T-helper 1 cell treated with Interleukin-12 subunit alpha and Interleukin-12 subunit beta and Interleukin-4 antibody, amounts not matched to agents 30 μg/mL and 1 μg/mL, for 36 hours (primary cell): ENCODE measurements at regions not wholly inside any gene's neighbourhood (a gene's known extent, or its start where the extent isn't known, plus 50 kb on each side); places are given as distances from the start of the nearest gene placed in this dataset.
"Not testable (repeated sequence)": the region's sequence is repeated elsewhere in the genome, so short reads cannot be mapped to it uniquely, and the experiment has no call there.

ENCODE experiments used
- H3K27ac Mint-ChIP-seq: one replicate; pipeline ENCODE4 v1.8.0; 2021; ENCODE audit warnings: mild to moderate bottlenecking, mixed read lengths
- H3K27me3 Mint-ChIP-seq: one replicate; pipeline ENCODE4 v1.8.0; 2021; ENCODE audit warnings: low read depth, mixed read lengths
- H3K36me3 Mint-ChIP-seq: one replicate; pipeline ENCODE4 v1.8.0; 2021; ENCODE audit warnings: low read depth, mixed read lengths
- H3K4me1 Mint-ChIP-seq: one replicate; pipeline ENCODE4 v1.8.0; 2021; ENCODE audit warnings: low read depth, mixed read lengths
- H3K4me3 Mint-ChIP-seq: one replicate; pipeline ENCODE4 v1.8.0; 2021; ENCODE audit warnings: mild to moderate bottlenecking, moderate library complexity, mixed read lengths
- H3K9me3 Mint-ChIP-seq: one replicate; pipeline ENCODE4 v1.8.0; 2021; ENCODE audit warnings: mixed read lengths

- Mint-ChIP-seq H3K9me3 (no peaks in the 10 kb centered on the region), H3K36me3 (no peaks in the 10 kb centered on the region), H3K27me3 (peaks cover 16% of the 10 kb centered on the region), H3K4me1 (no peaks in the 10 kb centered on the region), H3K4me3 (no peak overlapping the region), H3K27ac (no peak overlapping the region)
Measured at GRCh38 chr22:44650806-44651205, 51.2 kb upstream of the PRR5 start.

DNA sequence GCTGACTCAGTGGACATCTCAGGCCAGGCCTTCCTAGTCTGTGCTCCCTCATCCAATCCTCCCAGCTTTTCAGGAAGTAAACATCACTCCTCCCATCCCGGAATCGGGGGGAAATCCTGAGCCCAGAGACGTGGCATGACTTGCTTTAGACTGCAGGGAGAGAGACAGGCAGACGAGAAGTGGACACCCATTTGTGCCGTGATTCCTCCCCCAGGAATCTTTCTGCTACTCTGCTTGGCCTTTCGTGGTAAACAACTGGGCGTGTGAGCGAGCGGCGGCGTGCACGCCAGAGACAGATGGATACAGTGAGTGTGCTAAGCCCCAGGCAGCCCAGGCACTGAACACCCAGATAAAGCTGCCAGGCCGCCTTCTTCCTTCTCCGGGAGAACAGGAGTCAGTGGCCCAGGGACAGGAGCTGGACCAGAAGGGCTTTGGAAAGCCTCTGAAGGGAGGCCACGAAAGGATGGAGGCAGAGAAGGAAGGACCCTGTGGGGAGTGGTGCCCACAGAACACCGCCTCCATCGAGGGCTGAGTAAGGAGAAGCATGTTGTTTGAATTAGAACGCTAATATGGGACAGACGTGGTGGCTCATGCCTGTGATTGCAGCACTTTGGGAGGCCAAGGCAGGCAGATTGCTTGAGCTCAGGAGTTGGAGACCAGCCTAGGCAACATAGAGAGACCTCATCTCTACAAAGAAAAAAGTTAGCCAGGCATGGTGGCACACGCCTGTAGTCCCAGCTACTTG is 53.0 kb upstream of the PRR5 start:
- H3K4me3 Mint-ChIP-seq = no peak overlapping the region
- H3K27ac Mint-ChIP-seq = no peak overlapping the region
- peaks cover 26% of the 10 kb centered on the region for H3K27me3 Mint-ChIP-seq
- H3K36me3 Mint-ChIP-seq = no peaks in the 10 kb centered on the region
- no peaks in the 10 kb centered on the region for H3K9me3 Mint-ChIP-seq
- H3K4me1 Mint-ChIP-seq = no peaks in the 10 kb centered on the region

- H3K27me3 Mint-ChIP-seq = peaks cover 26% of the 10 kb centered on the region
- no peaks in the 10 kb centered on the region for H3K4me1 Mint-ChIP-seq
- H3K27ac Mint-ChIP-seq = no peak overlapping the region
- H3K9me3 Mint-ChIP-seq = no peaks in the 10 kb centered on the region
- no peak overlapping the region for H3K4me3 Mint-ChIP-seq
- H3K36me3 Mint-ChIP-seq = no peaks in the 10 kb centered on the region
Measured at GRCh38 chr22:44648085-44648820, 53.8 kb upstream of the PRR5 start.

- Mint-ChIP-seq H3K4me1 (no peaks in the 10 kb centered on the region), H3K27ac (no peak overlapping the region)
Measured at GRCh38 chr22:44647141-44647540, 54.9 kb upstream of the PRR5 start.

GRCh38 chr22:44646668-44647067 is 55.3 kb upstream of the PRR5 start:
- H3K4me3 Mint-ChIP-seq = no peak overlapping the region
- H3K9me3 Mint-ChIP-seq = no peaks in the 10 kb centered on the region
- H3K27ac Mint-ChIP-seq = no peak overlapping the region
- H3K36me3 Mint-ChIP-seq = no peaks in the 10 kb centered on the region
- H3K4me1 Mint-ChIP-seq = no peaks in the 10 kb centered on the region
- peaks cover 26% of the 10 kb centered on the region for H3K27me3 Mint-ChIP-seq

More at GRCh38 chr22:44647141-44647540, 54.9 kb upstream of the PRR5 start:
- H3K9me3 Mint-ChIP-seq = no peaks in the 10 kb centered on the region
- no peak overlapping the region for H3K4me3 Mint-ChIP-seq
- no peaks in the 10 kb centered on the region for H3K36me3 Mint-ChIP-seq
- H3K27me3 Mint-ChIP-seq = peaks cover 26% of the 10 kb centered on the region

DNA sequence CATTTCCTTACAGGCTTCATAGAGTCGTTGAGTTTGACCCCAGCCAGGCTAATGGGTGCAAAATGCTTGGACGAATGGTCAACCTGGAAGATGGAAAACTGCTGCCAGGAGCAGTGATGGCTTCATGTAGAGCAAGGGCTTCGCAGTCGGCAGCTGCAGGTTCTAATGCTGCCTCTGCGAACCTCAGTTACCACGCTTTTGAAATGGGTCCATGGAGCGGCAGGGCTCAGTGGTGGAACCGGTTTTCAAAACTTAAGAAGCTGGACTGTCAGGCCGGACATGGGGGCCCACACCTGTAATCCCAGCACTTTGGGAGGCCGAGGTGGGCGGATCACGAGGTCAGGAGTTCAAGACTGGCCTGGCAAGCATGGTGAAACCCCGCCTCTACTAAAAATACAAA is 55.9 kb upstream of the PRR5 start:
- no peak overlapping the region for H3K27ac Mint-ChIP-seq
- peaks cover 26% of the 10 kb centered on the region for H3K27me3 Mint-ChIP-seq

DNA sequence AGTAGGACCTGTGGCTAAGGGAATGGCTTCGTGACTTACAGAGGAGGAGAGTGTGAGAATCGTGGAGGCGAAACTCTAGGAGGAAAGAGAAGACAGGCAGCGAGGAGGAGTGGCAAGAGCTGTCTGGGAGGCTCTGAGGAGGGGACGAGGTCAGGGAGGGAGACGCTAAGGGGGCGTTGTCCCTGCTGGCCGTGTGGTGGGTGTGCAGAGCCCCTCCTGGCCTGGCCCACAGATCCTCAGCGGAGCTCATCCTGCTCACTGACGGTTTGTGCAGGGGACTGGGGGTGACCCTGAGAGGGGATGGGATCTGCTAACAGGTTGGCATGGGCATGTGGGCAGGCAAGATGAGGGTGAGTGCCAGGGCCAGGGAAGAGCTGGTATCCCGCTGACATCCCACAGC is 56.5 kb upstream of the PRR5 start:
- Mint-ChIP-seq H3K36me3 (no peaks in the 10 kb centered on the region), H3K27ac (no peak overlapping the region), H3K9me3 (no peaks in the 10 kb centered on the region), H3K27me3 (peaks cover 22% of the 10 kb centered on the region), H3K4me1 (no peaks in the 10 kb centered on the region), H3K4me3 (no peak overlapping the region)

More for the DNA sequence above, 55.9 kb upstream of the PRR5 start:
- no peaks in the 10 kb centered on the region for H3K36me3 Mint-ChIP-seq
- H3K4me1 Mint-ChIP-seq = no peaks in the 10 kb centered on the region
- H3K9me3 Mint-ChIP-seq = no peaks in the 10 kb centered on the region
- no peak overlapping the region for H3K4me3 Mint-ChIP-seq

GRCh38 chr22:44645083-44645482 is 56.9 kb upstream of the PRR5 start:
- Mint-ChIP-seq H3K27me3 (peaks cover 22% of the 10 kb centered on the region), H3K27ac (no peak overlapping the region), H3K36me3 (no peaks in the 10 kb centered on the region)

GRCh38 chr22:44643526-44644101 is 58.4 kb upstream of the PRR5 start:
- H3K4me3 Mint-ChIP-seq, H3K36me3 Mint-ChIP-seq, H3K27ac Mint-ChIP-seq, H3K4me1 Mint-ChIP-seq, H3K9me3 Mint-ChIP-seq: not testable (repeated sequence)
- peaks cover 13% of the 10 kb centered on the region for H3K27me3 Mint-ChIP-seq

More at GRCh38 chr22:44645083-44645482, 56.9 kb upstream of the PRR5 start:
- no peaks in the 10 kb centered on the region for H3K9me3 Mint-ChIP-seq
- no peak overlapping the region for H3K4me3 Mint-ChIP-seq
- H3K4me1 Mint-ChIP-seq = no peaks in the 10 kb centered on the region

DNA sequence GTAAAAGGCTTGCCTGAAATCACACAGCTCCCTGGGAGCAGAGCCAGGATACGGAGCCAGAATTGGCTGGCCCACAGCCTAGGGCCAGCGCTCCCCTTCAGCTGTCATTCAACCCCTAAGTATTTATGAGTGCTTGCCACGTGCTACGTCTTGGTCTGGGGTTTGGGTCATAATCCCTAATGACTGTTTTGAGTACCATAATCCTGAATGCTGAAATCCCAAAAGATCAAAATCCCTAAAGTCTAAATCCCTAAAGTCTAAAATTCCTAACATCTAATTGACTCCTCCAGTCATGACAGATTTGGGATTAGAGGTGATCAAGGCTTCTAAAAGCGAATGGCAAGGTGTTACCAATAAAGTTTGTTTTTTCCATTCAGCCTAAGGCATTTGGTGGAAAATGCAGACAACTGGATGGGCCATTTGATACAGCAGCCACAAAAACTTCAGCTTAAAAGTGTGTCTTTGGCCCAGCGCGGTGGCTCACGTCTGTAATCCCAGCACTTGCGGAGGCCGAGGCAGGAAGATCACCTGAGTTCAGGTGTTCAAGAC is 59.8 kb upstream of the PRR5 start:
- no peaks in the 10 kb centered on the region for H3K9me3 Mint-ChIP-seq
- H3K27ac Mint-ChIP-seq = no peak overlapping the region
- H3K36me3 Mint-ChIP-seq = no peaks in the 10 kb centered on the region
- H3K27me3 Mint-ChIP-seq = peaks cover 13% of the 10 kb centered on the region
- H3K4me1 Mint-ChIP-seq = no peaks in the 10 kb centered on the region
- no peak overlapping the region for H3K4me3 Mint-ChIP-seq

- Mint-ChIP-seq H3K4me1 (no peaks in the 10 kb centered on the region), H3K27me3 (peaks cover 13% of the 10 kb centered on the region), H3K9me3 (no peaks in the 10 kb centered on the region), H3K36me3 (no peaks in the 10 kb centered on the region), H3K4me3 (no peak overlapping the region), H3K27ac (no peak overlapping the region)
Measured at GRCh38 chr22:44640618-44641155, 61.3 kb upstream of the PRR5 start.

DNA sequence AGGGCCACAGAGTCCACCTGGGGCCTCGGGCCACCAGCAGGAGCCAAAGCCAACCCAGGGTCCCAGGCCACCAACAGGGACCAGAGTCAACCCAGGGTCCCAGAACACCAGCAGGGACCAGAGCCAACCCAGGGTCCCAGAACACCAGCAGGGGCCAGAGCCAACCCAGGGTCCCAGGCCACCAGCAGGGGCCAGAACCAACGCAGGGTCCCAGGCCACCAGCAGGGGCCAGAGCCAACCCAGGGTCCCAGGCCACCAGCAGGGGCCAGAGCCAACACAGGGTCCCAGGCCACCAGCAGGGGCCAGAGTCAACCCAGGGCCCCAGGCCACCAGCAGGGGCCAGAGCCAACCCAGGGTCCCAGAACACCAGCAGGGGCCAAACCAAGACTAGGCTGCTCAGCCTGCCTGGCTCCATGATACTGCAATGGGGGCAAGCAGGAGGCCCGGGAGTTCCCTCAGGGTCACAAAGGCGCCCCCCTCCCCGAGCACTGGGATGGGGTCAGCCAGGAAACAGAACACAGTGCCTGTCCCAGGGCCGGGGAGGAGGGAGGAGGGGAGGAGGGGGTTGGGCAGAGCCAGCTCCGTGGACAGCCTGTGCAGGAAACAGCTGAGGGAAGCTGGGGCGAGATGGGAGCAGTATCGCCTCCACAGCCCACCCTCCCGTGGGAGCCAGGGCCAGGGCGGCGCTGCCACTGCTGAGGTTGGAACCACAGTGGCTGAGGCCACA is 62.0 kb upstream of the PRR5 start:
- Mint-ChIP-seq H3K36me3 (no peaks in the 10 kb centered on the region), H3K27ac (no peak overlapping the region), H3K4me1 (peaks cover under 1% of the 10 kb centered on the region), H3K4me3 (no peak overlapping the region), H3K9me3 (no peaks in the 10 kb centered on the region), H3K27me3 (peaks cover 7% of the 10 kb centered on the region)

- peaks cover under 1% of the 10 kb centered on the region for H3K27me3 Mint-ChIP-seq
- no peaks in the 10 kb centered on the region for H3K36me3 Mint-ChIP-seq
- peaks cover 2% of the 10 kb centered on the region for H3K4me1 Mint-ChIP-seq
- no peak overlapping the region for H3K27ac Mint-ChIP-seq
- H3K4me3 Mint-ChIP-seq = no peak overlapping the region
- no peaks in the 10 kb centered on the region for H3K9me3 Mint-ChIP-seq
Measured at GRCh38 chr22:44638971-44639760, 62.8 kb upstream of the PRR5 start.
